ENCODE measurements at regions not wholly inside any gene's neighbourhood (a gene's known extent, or its start where the extent isn't known, plus 50 kb on each side); places are given as distances from the start of the nearest gene placed in this dataset.

- no peaks in the 10 kb centered on the region for H3K36me3 ChIP-seq (ENCODE audit: control insufficient read depth, insufficient read depth, low read length)
- H3K4me3 ChIP-seq (ENCODE audit: low read depth, low read length): no peak overlapping the region
- DNase-seq (ENCODE audit: low read depth): no peak
- H3K27me3 ChIP-seq (ENCODE audit: control insufficient read depth, insufficient read depth, low read length): no peaks in the 10 kb centered on the region
- ChIA-PET POLR2A (no interaction called here), CTCF (no interaction called here)
- no peak for TF ChIP-seq CTCF (IDR thresholded peaks at IDR 0.05; ENCODE audit: insufficient read depth, low read depth, low read length)
These were observed 318.5 kb upstream of the ZWINT start for GRCh38 chr10:56679578-56679977.

- no peak overlapping the region for H3K4me3 ChIP-seq (ENCODE audit: low read depth, low read length)
- H3K36me3 ChIP-seq (ENCODE audit: control insufficient read depth, insufficient read depth, low read length): no peaks in the 10 kb centered on the region
- TF ChIP-seq CTCF (IDR thresholded peaks at IDR 0.05; ENCODE audit: insufficient read depth, low read depth, low read length): no peak
- POLR2A ChIA-PET: no interaction called here
- no peak for DNase-seq (ENCODE audit: low read depth)
- CTCF ChIA-PET: no interaction called here
- no peaks in the 10 kb centered on the region for H3K27me3 ChIP-seq (ENCODE audit: control insufficient read depth, insufficient read depth, low read length)
These were observed 301.8 kb upstream of the ZWINT start for GRCh38 chr10:56662765-56663447.

GRCh38 chr10:56653289-56653688 is 292.2 kb upstream of the ZWINT start:
- CTCF ChIA-PET: no interaction called here
- Histone ChIP-seq H3K27me3 (ENCODE audit: control insufficient read depth, insufficient read depth, low read length) (no peaks in the 10 kb centered on the region), H3K4me3 (ENCODE audit: low read depth, low read length) (no peak overlapping the region), H3K36me3 (ENCODE audit: control insufficient read depth, insufficient read depth, low read length) (no peaks in the 10 kb centered on the region)
- no peak for DNase-seq (ENCODE audit: low read depth)
- no peak for TF ChIP-seq CTCF (IDR thresholded peaks at IDR 0.05; ENCODE audit: insufficient read depth, low read depth, low read length)
- POLR2A ChIA-PET: no interaction called here

- CTCF ChIA-PET: no interaction called here
- POLR2A ChIA-PET: no interaction called here
- TF ChIP-seq CTCF (IDR thresholded peaks at IDR 0.05; ENCODE audit: insufficient read depth, low read depth, low read length): no peak
- Histone ChIP-seq H3K27me3 (ENCODE audit: control insufficient read depth, insufficient read depth, low read length) (no peaks in the 10 kb centered on the region), H3K36me3 (ENCODE audit: control insufficient read depth, insufficient read depth, low read length) (no peaks in the 10 kb centered on the region), H3K4me3 (ENCODE audit: low read depth, low read length) (no peak overlapping the region)
- no peak for DNase-seq (ENCODE audit: low read depth)
These were observed 285.5 kb upstream of the ZWINT start for GRCh38 chr10:56646329-56647111.

- Histone ChIP-seq H3K27me3 (ENCODE audit: control insufficient read depth, insufficient read depth, low read length) (no peaks in the 10 kb centered on the region), H3K4me3 (ENCODE audit: low read depth, low read length) (no peak overlapping the region), H3K36me3 (ENCODE audit: control insufficient read depth, insufficient read depth, low read length) (no peaks in the 10 kb centered on the region)
- TF ChIP-seq CTCF (IDR thresholded peaks at IDR 0.05; ENCODE audit: insufficient read depth, low read depth, low read length): no peak
- CTCF ChIA-PET: no interaction called here
- no peak for DNase-seq (ENCODE audit: low read depth)
- POLR2A ChIA-PET: no interaction called here
These were observed 272.9 kb upstream of the ZWINT start for GRCh38 chr10:56633876-56634452.
